ENCODE measurements at regions not wholly inside any gene's neighbourhood (a gene's known extent, or its start where the extent isn't known, plus 50 kb on each side); places are given as distances from the start of the nearest gene placed in this dataset.

DNA sequence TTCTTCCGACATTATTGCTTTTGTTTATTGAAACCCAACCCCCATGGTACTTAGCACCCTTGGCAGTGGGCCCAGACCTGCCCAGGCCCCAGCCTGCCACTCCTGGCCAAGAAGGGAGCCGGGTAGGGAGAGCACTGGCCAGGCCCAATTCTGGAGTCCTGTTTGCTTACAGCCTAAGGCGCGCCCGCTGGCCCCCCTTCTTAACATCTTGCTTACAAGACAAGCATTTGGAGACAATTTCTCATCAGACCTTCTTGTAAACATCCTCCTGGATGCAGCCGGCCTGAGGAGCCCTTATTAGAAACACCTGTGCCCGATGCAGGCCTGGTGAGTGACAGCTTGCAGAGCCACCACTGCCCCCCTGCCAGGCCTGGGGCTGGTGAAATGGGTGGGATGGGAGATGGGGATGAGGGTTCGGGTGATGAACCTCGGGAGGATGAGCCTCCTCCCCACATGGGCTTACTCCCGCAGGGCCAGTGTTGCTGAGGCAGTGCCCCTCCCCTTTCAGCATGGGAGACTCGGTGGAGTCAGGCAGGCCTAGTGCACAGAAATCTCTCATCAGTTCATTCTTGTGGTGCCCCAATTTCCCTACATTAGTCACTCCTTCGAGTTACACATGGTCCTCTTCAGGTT is 217.5 kb downstream of the CYP26B1 start:
- TF ChIP-seq, protein P1, sequence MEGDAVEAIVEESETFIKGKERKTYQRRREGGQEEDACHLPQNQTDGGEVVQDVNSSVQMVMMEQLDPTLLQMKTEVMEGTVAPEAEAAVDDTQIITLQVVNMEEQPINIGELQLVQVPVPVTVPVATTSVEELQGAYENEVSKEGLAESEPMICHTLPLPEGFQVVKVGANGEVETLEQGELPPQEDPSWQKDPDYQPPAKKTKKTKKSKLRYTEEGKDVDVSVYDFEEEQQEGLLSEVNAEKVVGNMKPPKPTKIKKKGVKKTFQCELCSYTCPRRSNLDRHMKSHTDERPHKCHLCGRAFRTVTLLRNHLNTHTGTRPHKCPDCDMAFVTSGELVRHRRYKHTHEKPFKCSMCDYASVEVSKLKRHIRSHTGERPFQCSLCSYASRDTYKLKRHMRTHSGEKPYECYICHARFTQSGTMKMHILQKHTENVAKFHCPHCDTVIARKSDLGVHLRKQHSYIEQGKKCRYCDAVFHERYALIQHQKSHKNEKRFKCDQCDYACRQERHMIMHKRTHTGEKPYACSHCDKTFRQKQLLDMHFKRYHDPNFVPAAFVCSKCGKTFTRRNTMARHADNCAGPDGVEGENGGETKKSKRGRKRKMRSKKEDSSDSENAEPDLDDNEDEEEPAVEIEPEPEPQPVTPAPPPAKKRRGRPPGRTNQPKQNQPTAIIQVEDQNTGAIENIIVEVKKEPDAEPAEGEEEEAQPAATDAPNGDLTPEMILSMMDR (IDR thresholded peaks at IDR 0.05; ENCODE audit: low read depth, low read length), result no peak
- DNase-seq (ENCODE audit: extremely low read depth, low read depth), result peak; percentile 84

DNA sequence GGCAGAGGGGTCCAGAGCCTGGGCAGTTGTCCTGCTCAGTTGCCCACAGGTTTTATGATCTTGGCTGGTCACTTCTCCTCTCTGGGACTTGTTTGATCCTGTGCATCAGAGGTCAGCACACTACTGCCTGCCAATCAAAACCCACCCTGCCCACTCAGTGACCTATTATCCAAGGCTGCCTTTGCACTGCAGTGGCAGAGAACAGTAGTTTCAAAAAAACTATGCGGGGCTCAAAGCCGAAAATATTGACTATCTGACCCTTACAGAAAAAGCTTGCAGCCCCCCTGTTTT is 218.2 kb downstream of the CYP26B1 start:
- TF ChIP-seq, protein P1 (IDR thresholded peaks at IDR 0.05; ENCODE audit: low read depth, low read length), result no peak
- no peak for DNase-seq (ENCODE audit: extremely low read depth, low read depth)

DNA sequence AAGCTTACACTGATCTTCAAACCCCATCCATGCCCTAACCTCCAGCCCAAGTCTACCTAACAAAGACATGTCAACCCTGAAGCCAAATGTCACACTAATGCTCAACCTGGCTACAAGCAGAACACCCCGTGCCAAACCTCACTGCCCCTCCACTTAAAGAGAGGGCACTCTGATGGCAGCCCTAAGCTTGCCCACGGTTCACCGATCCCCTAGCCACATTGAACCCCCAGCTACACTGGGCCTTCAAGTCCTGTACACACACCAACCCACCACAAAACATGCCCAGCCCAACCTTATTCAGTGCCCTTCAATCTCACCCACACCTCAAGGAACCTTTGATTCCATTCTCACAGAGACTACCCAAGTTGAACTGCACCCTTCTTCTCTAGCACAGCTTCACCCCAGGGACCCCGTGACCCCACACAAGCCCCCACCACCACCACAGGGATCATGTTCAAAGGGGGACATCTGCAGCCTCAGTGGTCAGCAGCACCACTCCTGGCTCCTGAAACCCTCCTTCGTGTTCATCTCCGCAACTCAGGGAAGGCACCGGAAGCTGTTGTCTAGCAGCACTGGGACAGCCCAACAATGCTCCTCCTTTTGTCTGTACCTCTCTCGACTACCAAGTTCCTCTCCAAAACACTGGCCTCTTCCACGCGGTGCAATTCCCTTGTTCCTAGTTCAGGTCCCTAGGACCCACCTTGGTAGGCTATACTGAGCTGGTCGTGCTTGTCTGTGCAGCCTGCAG is 218.8 kb downstream of the CYP26B1 start:
- TF ChIP-seq, protein P1 (IDR thresholded peaks at IDR 0.05; ENCODE audit: low read depth, low read length), result no peak

DNA sequence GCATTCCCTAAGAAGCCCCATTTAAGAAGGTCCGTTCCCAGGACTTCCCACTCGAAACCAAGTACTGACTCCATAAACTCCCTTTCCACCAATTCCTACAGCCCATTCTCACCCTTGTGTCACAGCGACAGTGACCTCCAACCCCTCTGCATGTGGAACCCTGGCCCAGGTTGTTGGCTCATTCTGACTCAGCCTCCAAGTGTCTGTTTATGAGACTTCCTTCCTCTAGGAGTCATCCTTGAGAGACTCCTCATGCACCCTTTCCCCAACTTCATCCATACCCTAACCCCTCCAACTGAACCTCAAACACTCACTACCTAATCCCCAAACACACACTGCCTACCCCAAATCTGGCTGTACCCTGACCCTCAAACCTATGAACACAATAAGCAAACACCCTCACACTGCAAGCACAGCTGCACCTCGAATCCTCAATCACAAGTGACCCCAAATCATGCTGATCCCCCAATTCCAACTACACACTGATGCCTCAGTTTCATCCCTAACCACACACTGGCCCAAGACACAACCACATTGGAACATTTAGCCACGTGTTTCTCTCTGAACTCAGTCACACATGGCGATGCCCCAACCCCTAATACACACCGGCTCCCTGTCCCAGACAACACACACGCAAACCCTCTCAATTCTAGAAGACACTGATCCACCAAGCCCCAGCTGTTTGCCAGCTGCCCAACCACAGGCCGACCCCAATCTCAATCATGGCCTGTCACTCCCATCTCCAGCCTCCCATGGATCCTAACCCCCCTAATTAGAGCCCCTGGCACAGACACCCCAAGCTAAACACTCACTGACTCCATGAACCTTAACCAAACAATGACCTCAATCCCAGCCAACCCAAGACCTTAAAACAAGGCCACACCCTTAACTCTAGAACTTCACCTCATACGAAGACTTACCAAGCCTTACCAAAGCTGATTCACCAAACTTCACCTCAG is 219.6 kb downstream of the CYP26B1 start:
- no peak for DNase-seq (ENCODE audit: extremely low read depth, low read depth)

More for the DNA sequence above, 218.8 kb downstream of the CYP26B1 start:
- DNase-seq (ENCODE audit: extremely low read depth, low read depth), result no peak

DNA sequence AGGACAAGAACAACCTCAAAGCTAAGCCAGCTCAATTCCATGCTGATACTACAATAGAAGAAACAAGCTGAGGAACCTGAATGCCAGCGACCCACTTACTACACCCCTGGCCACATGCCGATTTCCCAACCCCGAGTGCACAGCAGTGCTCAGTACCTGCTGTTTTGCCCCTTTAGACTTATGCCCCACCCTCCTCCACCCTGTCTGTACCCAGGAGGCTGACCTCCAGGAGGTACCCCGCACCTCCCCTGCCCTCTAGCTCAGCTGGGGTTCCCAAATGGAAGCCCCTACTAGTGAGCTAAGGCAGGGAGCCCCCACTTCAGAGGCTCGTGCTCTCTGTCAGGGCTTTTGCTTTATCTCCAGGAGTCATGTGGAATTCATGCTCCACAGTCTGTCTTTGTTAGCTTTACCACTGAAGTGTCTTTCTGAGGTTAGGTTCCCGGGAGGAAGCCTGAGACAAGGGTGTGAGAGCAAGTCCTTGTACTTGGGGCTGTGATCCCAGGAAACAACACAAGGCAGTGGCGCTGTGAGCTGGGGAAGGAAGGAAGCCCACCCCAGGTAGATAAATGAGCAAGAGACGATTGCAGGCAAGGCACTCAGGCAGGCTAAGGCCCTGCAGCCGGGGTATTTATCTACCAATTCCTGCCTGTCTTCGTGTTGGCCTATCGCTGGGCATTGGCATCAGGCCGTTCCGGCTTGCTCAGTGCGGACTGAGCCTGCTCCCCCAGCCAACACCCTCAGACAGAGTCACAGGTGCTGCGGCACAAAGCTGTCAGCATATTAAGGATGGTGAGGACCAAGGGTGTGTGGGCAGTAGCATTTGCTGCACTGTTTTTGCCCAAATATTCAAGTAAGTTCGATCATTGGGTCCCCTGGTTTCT is 220.5 kb downstream of the CYP26B1 start:
- no peak for DNase-seq (ENCODE audit: extremely low read depth, low read depth)
- TF ChIP-seq, protein P1 (IDR thresholded peaks at IDR 0.05; ENCODE audit: low read depth, low read length), result no peak

More for the DNA sequence above, 219.6 kb downstream of the CYP26B1 start:
- TF ChIP-seq, protein P1 (IDR thresholded peaks at IDR 0.05; ENCODE audit: low read depth, low read length), result no peak

DNA sequence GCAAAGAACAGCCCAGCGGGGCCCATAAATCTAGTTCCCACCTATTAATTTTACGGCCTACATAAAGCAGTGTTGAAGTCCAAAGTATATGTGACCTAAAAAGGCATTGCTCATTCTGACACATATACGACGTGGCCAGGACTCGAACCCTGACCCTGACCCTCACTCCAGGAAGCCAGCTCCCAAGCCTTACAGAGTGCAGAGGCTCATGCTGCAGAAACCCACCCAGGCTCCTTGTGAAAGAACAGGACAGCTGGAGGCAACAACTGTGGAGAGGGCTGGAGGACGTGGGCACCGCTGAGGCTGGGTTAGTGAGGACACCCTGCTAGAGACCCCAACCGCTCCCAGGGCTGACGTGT is 221.6 kb downstream of the CYP26B1 start:
- TF ChIP-seq, protein P1 (IDR thresholded peaks at IDR 0.05; ENCODE audit: low read depth, low read length), result no peak

More for the DNA sequence above, 221.6 kb downstream of the CYP26B1 start:
- DNase-seq (ENCODE audit: extremely low read depth, low read depth), result no peak

Measured in AG09319 (cell line).